NCI-H1105 treated with DMSO at 0.1 percent for 48 hours (cell line): ENCODE measurements at regions not wholly inside any gene's neighbourhood (a gene's known extent, or its start where the extent isn't known, plus 50 kb on each side); places are given as distances from the start of the nearest gene placed in this dataset.

Experiments used
- DNase-seq: peaks from one replicate; lab custom pipeline; 2025; lab: John Stamatoyannopoulos, UW

GRCh38 chr2:122218596-122218995 is 463.1 kb downstream of the TSN start:
- DNase-seq: no peak

DNA sequence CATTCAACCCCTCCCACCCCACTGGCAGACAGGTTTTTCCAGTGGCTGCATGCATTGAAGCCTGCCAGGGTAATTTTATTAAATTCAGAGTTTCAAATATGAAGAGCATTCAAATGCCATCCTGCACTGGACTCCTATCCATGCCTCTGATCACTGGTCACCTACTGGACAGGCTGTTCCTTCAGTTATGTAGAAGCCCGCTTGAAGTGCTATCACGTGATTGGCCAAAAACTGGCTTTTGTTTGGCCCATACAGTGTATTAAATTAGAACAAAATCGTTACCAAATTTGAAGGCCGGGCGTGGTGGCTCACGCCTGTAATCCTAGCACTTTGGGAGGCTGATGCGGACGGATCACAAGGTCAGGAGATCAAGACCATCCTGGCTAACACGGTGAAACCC is 464.1 kb downstream of the TSN start:
- no peak for DNase-seq

DNA sequence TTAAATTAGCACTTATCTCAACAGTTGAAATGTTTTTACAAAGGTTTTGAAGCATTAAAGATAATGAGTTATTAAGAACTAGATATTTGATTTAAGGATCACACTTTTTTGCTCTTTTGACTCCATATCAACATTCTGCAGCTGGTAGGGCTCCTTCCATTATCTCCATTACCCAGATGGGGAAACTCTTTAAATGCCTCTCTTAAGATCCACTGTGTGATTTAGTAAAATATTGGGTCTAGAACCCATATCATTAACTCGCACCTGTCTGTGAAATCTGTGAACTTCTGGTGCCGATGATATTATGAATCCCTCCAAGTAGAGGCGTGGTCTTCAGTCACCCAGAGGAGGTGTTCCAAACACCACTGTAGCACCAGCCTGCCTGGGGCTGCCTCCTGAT is 466.2 kb downstream of the TSN start:
- DNase-seq: no peak

DNA sequence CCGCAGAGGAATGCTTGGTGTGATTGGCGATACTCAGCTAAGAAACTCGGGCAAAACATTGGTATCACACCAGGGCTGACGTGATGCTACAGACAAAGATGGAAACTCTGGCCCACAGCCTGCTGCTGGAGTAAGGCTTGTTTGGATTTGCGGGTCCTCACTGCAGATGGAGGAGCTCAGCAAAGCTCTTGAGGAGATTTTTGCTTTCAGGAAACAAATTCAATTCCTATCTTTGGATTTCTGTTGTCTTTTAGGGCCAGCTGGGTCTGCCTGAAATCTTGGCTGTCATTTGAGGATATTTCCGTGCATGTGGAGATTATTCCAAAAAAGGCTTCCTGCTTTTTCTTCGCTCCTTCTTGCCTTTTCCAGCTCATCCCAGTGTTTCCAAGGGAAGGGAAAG is 475.8 kb downstream of the TSN start:
- DNase-seq: no peak

DNA sequence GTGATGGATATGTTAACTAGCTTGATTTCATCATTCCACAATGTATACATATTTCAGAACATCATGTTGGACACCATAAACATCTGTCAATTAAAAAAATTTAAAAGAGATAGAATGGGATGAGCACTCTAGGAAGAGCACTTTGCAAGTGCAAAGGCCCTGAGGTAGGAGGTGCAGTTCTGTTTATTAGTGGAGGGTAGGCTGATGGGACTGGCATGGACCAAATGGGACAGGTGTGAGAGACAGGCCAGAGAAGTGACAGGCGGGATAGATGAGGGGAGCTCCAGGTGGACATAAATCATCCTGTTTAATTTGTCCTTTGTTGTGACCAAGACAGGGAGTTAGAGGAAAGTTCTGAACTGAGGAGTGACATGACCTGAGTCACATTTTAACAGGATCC is 477.9 kb downstream of the TSN start:
- no peak for DNase-seq

GRCh38 chr2:122236152-122236874 is 480.9 kb downstream of the TSN start:
- no peak for DNase-seq

DNA sequence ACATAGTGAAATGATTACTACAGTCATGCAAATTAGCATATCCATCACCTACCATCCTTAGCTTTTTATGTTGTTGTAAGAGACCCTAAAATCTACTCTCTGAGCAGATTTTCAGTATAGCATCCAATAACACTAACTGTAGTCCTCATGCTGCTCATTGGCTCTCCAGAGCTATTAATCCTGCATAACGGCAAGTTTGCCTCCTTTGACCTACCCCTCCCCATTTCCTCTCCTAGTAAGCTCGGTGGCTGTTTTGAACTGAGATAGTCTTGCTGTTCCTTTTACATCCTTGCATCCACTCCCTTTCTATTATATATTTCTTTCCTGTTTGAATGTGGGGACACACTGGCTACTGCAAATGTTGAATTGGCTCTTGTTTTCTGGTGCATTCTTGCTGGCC is 481.5 kb downstream of the TSN start:
- no peak for DNase-seq

DNA sequence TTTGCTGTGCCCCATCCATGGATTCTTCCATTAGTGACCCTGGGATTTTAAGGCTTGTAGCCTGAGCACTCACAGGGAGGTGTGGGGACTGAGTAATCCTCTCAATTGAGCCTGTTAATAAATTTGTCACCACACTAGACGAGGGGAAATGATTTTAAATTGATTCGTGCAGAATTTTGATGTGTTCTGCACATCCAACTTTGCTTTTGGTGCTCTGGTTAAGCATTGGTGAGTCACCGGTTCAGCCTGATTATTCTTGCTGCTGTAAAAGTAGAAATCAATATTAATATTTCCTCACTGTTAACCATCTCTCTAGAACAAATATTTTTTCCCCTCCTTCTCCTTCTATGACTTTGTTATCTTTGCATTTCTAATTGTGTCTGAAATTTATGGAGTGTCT is 482.0 kb downstream of the TSN start:
- DNase-seq: no peak

DNA sequence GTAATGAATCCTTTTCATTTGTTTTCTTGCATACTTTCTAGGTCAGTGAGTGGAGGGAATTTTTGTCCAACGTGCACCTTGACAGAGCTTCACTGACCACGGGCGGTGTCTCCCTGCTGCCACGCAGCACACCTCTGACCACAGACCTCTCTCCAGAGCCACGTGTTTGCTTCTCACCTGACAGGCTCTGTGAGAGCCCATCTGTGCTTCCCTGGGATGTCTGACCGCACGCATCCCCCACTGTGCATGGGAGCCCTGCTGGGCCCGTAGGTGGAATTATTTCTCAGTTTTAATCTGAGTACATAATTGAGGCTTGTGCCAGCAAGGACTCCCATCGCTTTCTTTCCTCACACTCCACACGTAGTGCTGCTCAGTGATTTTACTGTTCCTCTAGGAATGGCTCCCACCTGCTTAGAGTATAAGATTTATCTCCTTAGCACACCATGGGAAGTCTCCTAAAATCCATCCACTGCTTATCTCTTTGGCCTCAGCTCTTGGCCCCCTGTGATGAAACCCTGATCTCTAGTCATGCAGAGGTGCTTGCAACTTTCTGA is 482.6 kb downstream of the TSN start:
- DNase-seq: no peak

DNA sequence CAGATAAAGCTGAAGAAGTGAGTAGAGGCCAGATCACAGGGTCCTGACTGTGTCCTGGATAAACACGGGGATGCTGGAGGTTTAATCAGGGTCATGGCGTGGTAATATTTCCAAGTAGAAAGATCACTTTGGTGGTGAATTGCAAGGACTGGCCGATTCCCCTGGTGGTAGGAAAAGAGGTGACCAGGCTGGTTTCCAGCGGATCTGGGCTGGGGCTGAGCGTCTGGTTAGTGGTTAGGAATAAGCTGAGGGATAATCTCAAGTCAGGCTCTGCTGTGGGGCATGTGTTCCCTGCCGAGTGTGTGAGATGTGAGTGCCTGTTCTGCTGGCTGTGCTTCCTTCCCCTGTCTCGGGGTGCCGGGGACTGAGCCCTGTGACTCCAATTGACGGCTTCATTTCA is 484.0 kb downstream of the TSN start:
- DNase-seq: no peak

DNA sequence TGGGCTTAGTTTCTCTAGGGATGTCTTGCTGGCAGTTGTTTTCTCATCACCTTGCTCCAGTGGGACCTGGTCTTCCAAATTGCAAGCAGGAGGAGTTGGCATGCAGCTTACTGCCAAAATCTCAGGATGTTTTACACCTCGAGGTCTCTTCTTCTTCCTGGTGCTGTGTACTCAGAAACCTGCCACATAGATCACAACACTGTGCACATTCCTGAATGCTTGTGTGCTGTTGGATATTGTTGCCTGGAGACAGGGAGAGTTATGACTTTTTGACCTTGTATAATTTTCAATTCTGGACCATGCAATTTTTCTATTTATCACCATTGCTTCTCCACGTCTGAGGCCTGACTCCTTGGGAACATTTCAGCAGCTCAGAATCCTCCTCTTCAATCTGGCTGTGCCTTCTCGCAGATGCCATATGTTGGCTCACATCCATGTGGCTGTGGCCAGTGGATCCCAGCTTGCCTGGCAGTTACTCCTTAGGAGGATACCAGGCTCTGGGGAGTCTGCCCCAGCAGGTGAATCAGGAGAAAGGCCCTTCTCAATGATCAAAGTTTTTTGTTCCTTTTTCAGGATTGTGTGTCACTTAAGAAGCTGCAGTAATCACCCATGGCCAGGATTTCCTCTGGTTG is 489.3 kb downstream of the TSN start:
- DNase-seq: no peak

DNA sequence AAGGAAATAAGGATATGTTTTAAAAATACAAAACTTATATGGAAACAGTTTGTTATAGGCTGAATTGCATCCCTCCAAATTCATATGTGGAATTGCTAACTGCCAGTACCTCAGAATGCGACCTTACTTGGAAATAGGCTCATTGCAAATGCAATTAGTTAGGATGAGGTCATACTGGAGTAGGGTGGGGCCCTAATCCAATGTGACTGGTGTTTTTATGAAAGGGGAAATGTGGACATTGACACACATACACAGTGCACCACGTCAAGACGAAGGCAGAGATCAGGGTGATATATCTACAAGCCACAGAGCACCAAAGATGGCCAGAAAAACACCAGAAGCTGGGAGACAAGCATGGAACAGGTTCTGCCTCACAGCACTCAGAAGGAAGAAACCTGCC is 494.2 kb downstream of the TSN start:
- no peak for DNase-seq

GRCh38 chr2:122251158-122251557 is 495.7 kb downstream of the TSN start:
- DNase-seq: no peak

GRCh38 chr2:122251566-122251965 is 496.1 kb downstream of the TSN start:
- no peak for DNase-seq

DNA sequence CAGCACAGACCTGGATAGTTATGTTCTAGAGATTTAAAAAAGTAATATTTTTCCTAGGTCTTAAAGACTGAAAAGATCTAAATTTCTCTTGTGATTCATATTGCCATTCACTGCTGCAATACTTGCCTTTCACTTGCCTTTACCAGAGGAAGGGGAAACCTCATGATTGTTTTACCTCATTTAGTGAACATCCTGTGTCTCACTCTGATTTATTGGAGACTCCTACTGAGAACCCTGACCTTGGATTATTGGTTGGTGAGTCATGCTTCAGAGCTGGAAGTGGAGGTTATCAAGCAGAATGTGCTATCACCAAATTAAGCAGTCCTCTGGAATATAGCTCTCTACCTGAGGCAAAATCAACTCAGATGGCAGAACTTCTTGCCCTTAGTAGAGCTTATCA is 500.5 kb downstream of the TSN start:
- no peak for DNase-seq

- no peak for DNase-seq
These were observed 506.5 kb downstream of the TSN start for GRCh38 chr2:122261911-122262310.

GRCh38 chr2:122263746-122264145 is 508.3 kb downstream of the TSN start:
- no peak for DNase-seq

- no peak for DNase-seq
These were observed 511.2 kb downstream of the TSN start for GRCh38 chr2:122266636-122267035.

- no peak for DNase-seq
These were observed 512.5 kb downstream of the TSN start for GRCh38 chr2:122267947-122268346.

DNA sequence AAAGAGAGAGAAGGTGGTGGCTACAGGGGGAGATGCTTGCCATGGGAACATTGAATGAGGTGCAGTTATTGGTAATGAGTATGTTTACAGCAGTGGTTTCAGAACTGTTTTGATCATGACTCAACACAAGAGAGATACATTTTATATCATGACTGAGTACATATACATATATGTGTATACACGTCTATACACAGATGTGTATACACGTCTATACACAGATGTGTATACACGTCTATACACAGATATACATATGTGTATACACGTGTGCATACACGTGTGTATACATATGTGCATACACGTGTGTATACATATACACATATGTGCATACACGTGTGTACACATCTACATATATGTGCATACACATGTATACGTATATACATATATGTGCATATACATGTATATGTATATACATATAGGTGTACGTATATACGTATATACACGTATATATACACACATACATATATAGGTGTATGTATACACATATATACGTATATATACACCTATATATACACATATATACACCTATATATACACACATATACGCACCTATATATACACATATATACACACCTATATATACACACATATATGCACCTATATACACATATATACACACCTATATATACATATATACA is 518.5 kb downstream of the TSN start:
- DNase-seq: no peak

DNA sequence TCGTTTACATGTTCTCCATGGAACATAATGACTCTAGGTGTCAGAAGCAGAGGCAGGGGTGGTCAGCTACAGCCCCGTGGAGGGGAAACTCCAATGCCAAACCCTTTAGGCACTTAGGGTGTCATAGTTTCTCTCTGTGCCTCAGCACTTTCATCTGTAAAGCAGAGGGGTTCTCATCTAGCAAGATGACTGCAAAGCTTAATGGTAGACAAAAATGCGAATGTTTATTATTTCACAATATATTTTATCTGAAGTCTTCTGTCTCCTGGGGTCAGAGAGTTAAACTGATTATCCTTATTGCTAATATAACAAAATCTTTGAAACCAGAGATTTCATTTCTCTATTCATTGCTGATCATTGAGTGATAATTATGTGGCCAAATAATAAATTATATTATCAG is 522.5 kb downstream of the TSN start:
- no peak for DNase-seq

DNA sequence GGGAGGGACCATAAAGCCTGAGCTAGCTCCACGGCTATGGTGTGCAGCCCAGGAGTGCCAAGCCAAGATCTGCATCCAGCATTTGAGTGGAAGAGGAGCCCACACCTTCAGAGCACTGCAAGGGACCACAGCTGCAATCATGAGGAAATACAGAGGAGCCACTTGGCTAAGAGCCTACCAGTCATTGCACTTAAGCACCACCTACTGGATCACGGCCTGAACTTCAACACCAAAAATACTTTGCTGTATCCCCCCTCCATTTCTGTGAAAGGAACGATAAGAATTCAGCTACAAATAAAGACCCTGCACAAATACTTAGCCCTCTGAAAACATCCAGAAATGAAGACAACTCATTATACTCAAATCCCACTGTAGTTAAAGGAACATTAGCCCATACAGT is 545.3 kb downstream of the TSN start:
- DNase-seq: no peak

DNA sequence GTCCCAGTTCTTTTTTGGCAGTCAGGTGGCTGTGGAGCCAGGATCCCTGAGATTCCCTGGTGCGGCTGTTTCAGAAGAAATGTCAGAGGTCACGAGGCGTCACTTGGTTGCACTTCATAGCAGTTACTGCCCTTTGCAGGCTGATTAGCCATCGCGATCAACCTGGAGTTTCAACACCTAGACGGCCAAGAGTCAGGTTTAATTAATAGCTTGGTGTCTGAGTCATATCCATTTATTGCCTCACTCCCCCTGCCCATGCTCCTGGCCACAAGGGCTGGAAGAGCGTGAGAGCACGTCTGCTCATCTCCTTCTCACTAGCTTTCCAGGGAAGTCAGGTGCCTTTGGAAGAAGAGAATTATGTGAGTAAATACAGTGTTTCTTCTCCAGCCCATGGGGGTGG is 552.3 kb downstream of the TSN start:
- DNase-seq: no peak
